Psoas muscle (tissue), 7 donors: ENCODE measurements at regions not wholly inside any gene's neighbourhood (a gene's known extent, or its start where the extent isn't known, plus 50 kb on each side); places are given as distances from the start of the nearest gene placed in this dataset.

Source experiments
- ATAC-seq, 4 donors: fragments of 200-7000 bp; cut with Tn5 transposase; one replicate each; pipeline ENCODE4 v1.9.1; 2020; ENCODE audit warnings: moderate library complexity in 3 of 4, mild to moderate bottlenecking in 2 of 4
- DNase-seq, 2 donors: peaks; one replicate each; pipeline ENCODE4 v3.0.0-alpha.2; 2020
- H3K27ac ChIP-seq: fragments of 200-600 bp; one replicate; pipeline ENCODE4 v1.8.0; 2022
- H3K27me3 ChIP-seq, 3 donors: fragments of 200-600 bp in 1 of 3; one replicate each; pipeline versions ENCODE4 v1.6.1 to v1.8.0; 2013 to 2022; ENCODE audit warnings: low read length in 2 of 3, mild to moderate bottlenecking in 2 of 3, moderate library complexity in 1 of 3; ENCODE audit not compliant: insufficient read depth in 3 of 3
- H3K36me3 ChIP-seq, 2 donors: fragments of 200-600 bp in 1 of 2; one replicate each; pipeline versions ENCODE4 v1.6.1 to v1.8.0; 2013 to 2022; ENCODE audit warnings: low read depth in 1 of 2, mild to moderate bottlenecking in 1 of 2, moderate library complexity in 1 of 2; ENCODE audit not compliant: insufficient read depth in 1 of 2
- H3K4me1 ChIP-seq: fragments of 200-600 bp; one replicate; pipeline ENCODE4 v1.8.0; 2022
- H3K4me3 ChIP-seq: fragments of 200-600 bp; one replicate; pipeline ENCODE4 v1.8.0; 2022; ENCODE audit warnings: mild to moderate bottlenecking
- H3K9me3 ChIP-seq: fragments of 200-600 bp; one replicate; pipeline ENCODE4 v1.8.0; 2022
- CTCF ChIP-seq: fragments of 200-600 bp; IDR thresholded peaks from one replicate; pipeline ENCODE4 v1.8.0; 2022; ENCODE audit warnings: antibody characterized with exemption
- WGBS, 3 donors: extraction: QIAGEN DNeasy Blood & Tissue Kit; methylation state at CpG; one replicate each; pipeline versions ENCODE4 v1.1.6 to v1.1.7; 2013; 5-methylcytosine and 5-hydroxymethylcytosine counted together
- intact Hi-C, 2 donors: fragments of 100-400 bp; cut with DNase I; formaldehyde crosslinking; loops; one replicate each; pipeline versions ENCODE4 v1.11.0 to v1.14.2; 2022
- donor health status: healthy with polysubstance abuse.
- donor health status: DM: no; HTN: no; CAD: no; lungs with moderate emphysema.
- donor health status: Bipolar disorder and iron deficiency.
- donor health status: healthy.
- donor health status: DM: yes; HTN: yes; CAD: no.
- donor health status: DM: no; HTN: no; CAD: no.
- donor health status: DM: yes; HTN: yes; CAD: no.

GRCh38 chr2:12300019-12300602 is 416.6 kb upstream of the TRIB2 start:
- ATAC-seq, result no peak
- no peaks in the 10 kb centered on the region for H3K27me3 ChIP-seq
- no peak overlapping the region for H3K4me3 ChIP-seq
- TF ChIP-seq CTCF, result no peak
- no peaks in the 10 kb centered on the region for H3K36me3 ChIP-seq
- no peak overlapping the region for H3K27ac ChIP-seq
- intact Hi-C loops, result no loop called here
- H3K9me3 ChIP-seq, result no peaks in the 10 kb centered on the region
- H3K4me1 ChIP-seq, result no peaks in the 10 kb centered on the region
- WGBS, 3 donors, result 73 to 76% (median 74%) methylated on average over 4 of the region's 4 CpGs
- DNase-seq, result no peak

- intact Hi-C loops, result no loop called here
- Histone ChIP-seq H3K4me1 (no peaks in the 10 kb centered on the region), H3K36me3 (no peaks in the 10 kb centered on the region), H3K4me3 (no peak overlapping the region), H3K27ac (no peak overlapping the region), H3K27me3 (no peaks in the 10 kb centered on the region), H3K9me3 (no peaks in the 10 kb centered on the region)
- no peak for TF ChIP-seq CTCF
- no peak for DNase-seq
- ATAC-seq, result no peak
- 82 to 90% (median 89%) methylated on average over 5 of the region's 5 CpGs for WGBS, 3 donors
Measured at GRCh38 chr2:12300927-12301326, 415.8 kb upstream of the TRIB2 start.

GRCh38 chr2:12302140-12302539 is 414.6 kb upstream of the TRIB2 start:
- Histone ChIP-seq H3K27me3 (no peaks in the 10 kb centered on the region), H3K4me1 (no peaks in the 10 kb centered on the region), H3K27ac (no peak overlapping the region), H3K9me3 (no peaks in the 10 kb centered on the region), H3K36me3 (no peaks in the 10 kb centered on the region), H3K4me3 (no peak overlapping the region)
- intact Hi-C loops, result no loop called here
- no peak for DNase-seq
- no peak for TF ChIP-seq CTCF
- 86 to 94% (median 92%) methylated on average over 3 of the region's 3 CpGs for WGBS, 3 donors
- ATAC-seq, result no peak

GRCh38 chr2:12302691-12303090 is 414.0 kb upstream of the TRIB2 start:
- no peak overlapping the region for H3K27ac ChIP-seq
- WGBS, 3 donors, result 98% methylated on average over 3 of the region's 3 CpGs
- no peak overlapping the region for H3K4me3 ChIP-seq
- no peaks in the 10 kb centered on the region for H3K9me3 ChIP-seq
- no peak for TF ChIP-seq CTCF
- no peaks in the 10 kb centered on the region for H3K27me3 ChIP-seq
- no peak for ATAC-seq
- no peaks in the 10 kb centered on the region for H3K4me1 ChIP-seq
- H3K36me3 ChIP-seq, result no peaks in the 10 kb centered on the region
- intact Hi-C loops, result no loop called here
- no peak for DNase-seq
